GM18498 (cell line): ENCODE measurements at regions not wholly inside any gene's neighbourhood (a gene's known extent, or its start where the extent isn't known, plus 50 kb on each side); places are given as distances from the start of the nearest gene placed in this dataset.
"Not testable (repeated sequence)": the region's sequence is repeated elsewhere in the genome, so short reads cannot be mapped to it uniquely, and the experiment has no call there.

ENCODE experiments used
- ATAC-seq: cut with Tn5 transposase; IDR thresholded peaks from one replicate; pipeline ENCODE4 v1.9.1; 2021; ENCODE audit warnings: mild to moderate bottlenecking, moderate library complexity; ENCODE audit not compliant: unreplicated experiment

- no peak for ATAC-seq
These were observed 384.3 kb upstream of the PODXL start for GRCh38 chr7:131940621-131941165.

GRCh38 chr7:131938788-131939187, 382.4 kb upstream of the PODXL start:
- ATAC-seq = not testable (repeated sequence)

GRCh38 chr7:131937868-131938267, 381.4 kb upstream of the PODXL start:
- ATAC-seq = no peak

- ATAC-seq = no peak
These were observed 378.8 kb upstream of the PODXL start for GRCh38 chr7:131935180-131935579.

- no peak for ATAC-seq
These were observed 378.0 kb upstream of the PODXL start for GRCh38 chr7:131934452-131934851.

GRCh38 chr7:131933751-131934289, 377.4 kb upstream of the PODXL start:
- no peak for ATAC-seq

- ATAC-seq = not testable (repeated sequence)
These were observed 376.8 kb upstream of the PODXL start for GRCh38 chr7:131933219-131933618.

GRCh38 chr7:131932271-131932670, 375.8 kb upstream of the PODXL start:
- no peak for ATAC-seq

- no peak for ATAC-seq
These were observed 374.9 kb upstream of the PODXL start for GRCh38 chr7:131931370-131931769.

- ATAC-seq = no peak
These were observed 373.2 kb upstream of the PODXL start for GRCh38 chr7:131929632-131930031.

GRCh38 chr7:131927770-131928423, 371.5 kb upstream of the PODXL start:
- no peak for ATAC-seq

- no peak for ATAC-seq
These were observed 369.2 kb upstream of the PODXL start for GRCh38 chr7:131925636-131926035.

- peak; percentile 68 for ATAC-seq
These were observed 368.4 kb upstream of the PODXL start for GRCh38 chr7:131924857-131925256.

- not testable (repeated sequence) for ATAC-seq
These were observed 366.5 kb upstream of the PODXL start for GRCh38 chr7:131922948-131923347.

- ATAC-seq = no peak
These were observed 364.6 kb upstream of the PODXL start for GRCh38 chr7:131921016-131921415.

- peak; percentile 50 for ATAC-seq
These were observed 363.7 kb upstream of the PODXL start for GRCh38 chr7:131919920-131920709.

GRCh38 chr7:131911112-131911511, 354.7 kb upstream of the PODXL start:
- no peak for ATAC-seq

GRCh38 chr7:131909151-131909768, 352.8 kb upstream of the PODXL start:
- ATAC-seq = no peak

- no peak for ATAC-seq
These were observed 352.3 kb upstream of the PODXL start for GRCh38 chr7:131908714-131909113.

GRCh38 chr7:131905471-131905973, 349.1 kb upstream of the PODXL start:
- ATAC-seq = no peak

GRCh38 chr7:131904760-131905327, 348.4 kb upstream of the PODXL start:
- no peak for ATAC-seq
